Astrocyte of the spinal cord (primary cell): ENCODE measurements at regions not wholly inside any gene's neighbourhood (a gene's known extent, or its start where the extent isn't known, plus 50 kb on each side); places are given as distances from the start of the nearest gene placed in this dataset.
"Not testable (repeated sequence)": the region's sequence is repeated elsewhere in the genome, so short reads cannot be mapped to it uniquely, and the experiment has no call there.

Experiments
- DNase-seq: peaks from one replicate; pipeline ENCODE4 v3.0.0; 2011; ENCODE audit warnings: low read depth, low spot score
- H3K4me3 ChIP-seq: 2 replicates; pipeline ENCODE4 v1.5.1; 2011; ENCODE audit warnings: low read depth, mild to moderate bottlenecking, low read length, moderate library complexity
- CTCF ChIP-seq: IDR thresholded peaks from 2 replicates; pipeline ENCODE4 v1.5.1; 2012; ENCODE audit warnings: low read depth, mild to moderate bottlenecking, low read length, inconsistent platforms
- in situ Hi-C: cut with HindIII; loops from 2 replicates; pipeline ENCODE4 v1.10.0; 2017; ENCODE audit warnings: low sequenced_read_pairs

- no peak overlapping the region for H3K4me3 ChIP-seq
- TF ChIP-seq CTCF, result no peak
- no peak for DNase-seq
- in situ Hi-C loops, result no loop called here
These were observed 111.1 kb downstream of the KLF13 start for GRCh38 chr15:31437686-31438085.

GRCh38 chr15:31438601-31439265, 112.1 kb downstream of the KLF13 start:
- TF ChIP-seq CTCF, result no peak
- no peak overlapping the region for H3K4me3 ChIP-seq
- DNase-seq, result no peak
- in situ Hi-C loops, result no loop called here

- no peak for DNase-seq
- TF ChIP-seq CTCF, result no peak
- H3K4me3 ChIP-seq, result no peak overlapping the region
- in situ Hi-C loops, result no loop called here
These were observed 112.7 kb downstream of the KLF13 start for GRCh38 chr15:31439328-31439727.

GRCh38 chr15:31440216-31440615, 113.6 kb downstream of the KLF13 start:
- DNase-seq, in situ Hi-C loops: not testable (repeated sequence)
- peak overlapping the region; percentile 32 for H3K4me3 ChIP-seq

GRCh38 chr15:31440754-31441311, 114.2 kb downstream of the KLF13 start:
- peak overlapping the region; percentile 32 for H3K4me3 ChIP-seq
- DNase-seq, result peak; percentile 14
- no peak for TF ChIP-seq CTCF
- in situ Hi-C loops, result no loop called here

- in situ Hi-C loops, result no loop called here
- no peak for TF ChIP-seq CTCF
- H3K4me3 ChIP-seq, result no peak overlapping the region
- no peak for DNase-seq
These were observed 115.6 kb downstream of the KLF13 start for GRCh38 chr15:31442226-31442625.

- TF ChIP-seq CTCF, result peak; percentile 29
- DNase-seq, result peak; percentile 84
- in situ Hi-C loops, result no loop called here
- no peak overlapping the region for H3K4me3 ChIP-seq
These were observed 116.1 kb downstream of the KLF13 start for GRCh38 chr15:31442699-31443111.
